K562 (cell line): ENCODE measurements at regions not wholly inside any gene's neighbourhood (a gene's known extent, or its start where the extent isn't known, plus 50 kb on each side); places are given as distances from the start of the nearest gene placed in this dataset.

ENCODE experiments used
- ATAC-seq: fragments of 200-7000 bp; cut with Tn5 transposase; 3 replicates; pipeline ENCODE4 v1.9.1; 2020; ENCODE audit warnings: moderate library complexity
- BruUV-seq: library from RNA; stranded (reverse); fragments of 400-500 nt; replicated peaks from 2 replicates; lab custom pipeline; 2021; lab: Mats Ljungman, UMichigan
- CTCF ChIA-PET: fragments of 300-600 bp; formaldehyde crosslinking; extraction: SDS; loops from one replicate; lab custom pipeline; 2021; ENCODE audit warnings: low intra/inter-chr PET ratio; lab: Yijun Ruan, JAX
- POLR2A ChIA-PET: fragments of 300-600, 350-650 bp; sonication (Branson Sonifier 250); formaldehyde crosslinking; extraction: SDS; loops from one replicate; lab custom pipeline; 2021; ENCODE audit warnings: antibody characterized with exemption, inconsistent platforms; lab: Yijun Ruan, JAX
- DNase-seq, 4 experiments: peaks; one replicate each; pipeline versions ENCODE4 v3.0.0 to v3.0.0-alpha.2; 2011 to 2018; ENCODE audit warnings: low spot score in 3 of 4, mixed read lengths in 3 of 4; ENCODE audit errors: extremely low read depth in 1 of 4
- FAIRE-seq: peaks from 2 replicates; lab custom pipeline; 2011; peaks lifted over from hg19 to GRCh38; lab: Jason Lieb, UNC
- H2AFZ ChIP-seq: 2 replicates; pipeline ENCODE4 v1.6.0; 2011; ENCODE audit warnings: low read depth, low read length, control low read depth, inconsistent platforms
- H3K27ac ChIP-seq: fragments of 200-600 bp; 3 replicates; pipeline ENCODE4 v1.8.0; 2011; ENCODE audit warnings: low read depth, mild to moderate bottlenecking, control low read depth, inconsistent platforms, low read length, moderate library complexity, mixed read lengths; ENCODE audit errors: extremely low read depth
- H3K27me3 ChIP-seq, 2 experiments: fragments of 300-600 bp in 1 of 2; 2 replicates in 1 of 2; 3 replicates in 1 of 2; pipeline versions ENCODE4 v1.6.0 to v1.8.0; 2011; ENCODE audit warnings: inconsistent platforms in 2 of 2, low read length in 2 of 2, mild to moderate bottlenecking in 1 of 2, mixed read lengths in 1 of 2, moderate library complexity in 1 of 2; ENCODE audit not compliant: control insufficient read depth in 2 of 2, insufficient read depth in 2 of 2
- H3K36me3 ChIP-seq: fragments of 300-600 bp; 3 replicates; pipeline ENCODE4 v1.8.0; 2011; ENCODE audit warnings: mild to moderate bottlenecking, low read length, inconsistent platforms; ENCODE audit not compliant: control insufficient read depth, insufficient read depth
- H3K4me1 ChIP-seq, 2 experiments: fragments of 200-600 bp in 1 of 2; replicated peaks in 1 of 2; 2 replicates in 1 of 2; 3 replicates in 1 of 2; pipeline versions ENCODE4 v1.5.1 to v1.8.0; 2011; ENCODE audit warnings: inconsistent platforms in 2 of 2, low read length in 2 of 2, mild to moderate bottlenecking in 1 of 2, mixed read lengths in 1 of 2, moderate library complexity in 1 of 2; ENCODE audit not compliant: control insufficient read depth in 2 of 2, insufficient read depth in 2 of 2
- H3K4me2 ChIP-seq: 2 replicates; pipeline ENCODE4 v1.6.1; 2011; ENCODE audit warnings: low read length, control low read depth, inconsistent platforms, mixed read lengths; ENCODE audit not compliant: insufficient read depth
- H3K4me3 ChIP-seq: fragments of 200-600 bp; sonication (generic), shearing (Covaris generic); 2 replicates; pipeline ENCODE4 v1.5.1; 2016; ENCODE audit warnings: control low read depth, inconsistent platforms
- H3K79me2 ChIP-seq: fragments of 200-600 bp; 3 replicates; pipeline ENCODE4 v1.8.0; 2011; ENCODE audit warnings: low read length, inconsistent platforms; ENCODE audit not compliant: control insufficient read depth, insufficient read depth
- H3K9ac ChIP-seq, 2 experiments: 2 replicates each; pipeline versions ENCODE4 v1.6.0 to v1.6.1; 2011; ENCODE audit warnings: low read depth in 2 of 2, low read length in 2 of 2, control low read depth in 1 of 2, inconsistent platforms in 1 of 2, mild to moderate bottlenecking in 1 of 2, mixed read lengths in 1 of 2; ENCODE audit not compliant: insufficient read depth in 1 of 2
- H3K9me1 ChIP-seq: one replicate; pipeline ENCODE4 v1.6.0; 2011; ENCODE audit warnings: inconsistent platforms, mild to moderate bottlenecking, low read length, moderate library complexity; ENCODE audit not compliant: control insufficient read depth, insufficient read depth
- H3K9me3 ChIP-seq: replicated peaks from 2 replicates; pipeline ENCODE4 v1.5.1; 2011; ENCODE audit warnings: low read depth, low read length, inconsistent platforms; ENCODE audit not compliant: control insufficient read depth, insufficient read depth
- H4K20me1 ChIP-seq: replicated peaks from 2 replicates; pipeline ENCODE4 v1.6.1; 2011; ENCODE audit warnings: low read length, inconsistent platforms, mixed read lengths; ENCODE audit not compliant: control insufficient read depth, insufficient read depth
- ADNP ChIP-seq: fragments of 200-800 bp; sonication (Bioruptor generic); IDR thresholded peaks from 2 replicates; pipeline ENCODE4 v1.6.1; 2016; ENCODE audit warnings: missing genetic modification characterization, missing compliant biosample characterization
- ARNT ChIP-seq, 2 experiments: fragments of 450-650 bp; IDR thresholded peaks; 2 replicates each; pipeline ENCODE4 v1.6.1; 2016; ENCODE audit warnings: mild to moderate bottlenecking in 1 of 2
- EWSR1 ChIP-seq: fragments of 450-650 bp; IDR thresholded peaks from 2 replicates; pipeline ENCODE4 v1.6.1; 2018; ENCODE audit warnings: borderline replicate concordance, mild to moderate bottlenecking, low read depth, moderate library complexity; ENCODE audit not compliant: partially characterized antibody
- HMG20B ChIP-seq: fragments of 250-450 bp; sonication (Bioruptor Pico); IDR thresholded peaks from 2 replicates; pipeline ENCODE4 v1.5.0; 2021; ENCODE audit warnings: mild to moderate bottlenecking
- MCM7 ChIP-seq, 2 experiments: fragments of 450-650 bp; IDR thresholded peaks; 2 replicates each; pipeline ENCODE4 v1.6.1; 2016 to 2018
- NR2F6 ChIP-seq: fragments of 450-650 bp; formaldehyde crosslinking; IDR thresholded peaks from 2 replicates; pipeline ENCODE4 v1.4.0; 2020; ENCODE audit warnings: mild to moderate bottlenecking
- POLR3A ChIP-seq: IDR thresholded peaks from 2 replicates; pipeline ENCODE4 v1.6.1; 2011; ENCODE audit warnings: borderline replicate concordance, mild to moderate bottlenecking, moderate library complexity; ENCODE audit not compliant: insufficient read length, insufficient read depth; ENCODE audit errors: extremely low read depth
- TRIM24 ChIP-seq, 2 experiments: fragments of 450-650 bp; IDR thresholded peaks; 2 replicates each; pipeline ENCODE4 v1.6.1; 2016
- ZNF668 ChIP-seq: fragments of 250-450 bp; sonication (Bioruptor Pico); IDR thresholded peaks from 2 replicates; pipeline ENCODE4 v1.8.0; 2022; ENCODE audit warnings: mild to moderate bottlenecking, inconsistent platforms
- WGBS: fragments of 100-300 bp; shearing (Covaris generic); methylation state at CpG from one replicate; pipeline ENCODE4 v1.1.6; 2016; ENCODE audit warnings: low coverage, mixed read lengths; ENCODE audit not compliant: insufficient coverage; ENCODE audit errors: missing lambda C conversion rate; 5-methylcytosine and 5-hydroxymethylcytosine counted together
- in situ Hi-C: fragments of 300-500 bp; cut with MboI; formaldehyde crosslinking; loops from 4 replicates; pipeline ENCODE4 v1.15.0; 2018; ENCODE audit warnings: inconsistent platforms, mixed read lengths
- intact Hi-C: fragments of 100-400 bp; cut with micrococcal nuclease; formaldehyde crosslinking; loops from 2 replicates; pipeline ENCODE4 v1.14.2; 2022
- TF ChIP-seq, protein P1 (sequence below): fragments of 450-650 bp; IDR thresholded peaks from 2 replicates; pipeline ENCODE4 v1.6.1; 2017; ENCODE audit warnings: mild to moderate bottlenecking, moderate library complexity
- TF ChIP-seq, protein P2 (sequence below): fragments of 200-600 bp; sonication (generic); IDR thresholded peaks from one replicate; pipeline ENCODE4 v1.6.1; 2012; ENCODE audit warnings: mild to moderate bottlenecking, low read depth, low read length, inconsistent platforms

DNA sequence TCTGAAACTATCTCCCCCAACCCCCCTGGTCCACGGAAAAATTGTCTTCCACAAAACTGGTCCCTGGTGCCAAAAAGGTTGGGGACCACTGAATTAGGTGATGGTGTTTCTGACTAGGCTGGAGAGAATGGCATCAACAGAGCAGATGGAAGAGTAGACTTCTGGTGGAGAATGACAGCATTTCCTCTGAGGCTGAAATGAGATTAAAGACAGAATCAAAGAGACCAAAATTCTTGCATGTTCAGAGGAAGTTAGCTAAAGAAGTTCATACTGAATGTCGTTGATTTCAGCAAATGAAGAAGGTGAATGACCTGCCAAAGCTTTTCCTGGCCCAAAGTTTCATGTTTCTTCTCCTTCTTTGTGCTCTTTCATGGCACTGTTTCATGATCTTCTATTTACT is 188.2 kb upstream of the RUNX1 start:
- Histone ChIP-seq H3K27ac (no peak overlapping the region), H3K9me3 (no peaks in the 10 kb centered on the region), H2AFZ (no peak overlapping the region), H3K9ac (no peak overlapping the region), H4K20me1 (no peaks in the 10 kb centered on the region; the same call in 1 of the 2 replicates), H3K36me3 (no peaks in the 10 kb centered on the region), H3K4me3 (no peak overlapping the region), H3K4me2 (no peak overlapping the region), H3K9me1 (no peaks in the 10 kb centered on the region), H3K79me2 (no peaks in the 10 kb centered on the region), H3K4me1 (peaks cover 4 to 7% of the 10 kb centered on the region in 2 experiments; a peak in 3 of 5 replicates), H3K27me3 (no peaks in the 10 kb centered on the region; a peak in 1 of 5 replicates)
- in situ Hi-C loops = no loop called here
- DNase-seq (no peak), FAIRE-seq (no peak), ATAC-seq (no peak)
- CTCF ChIA-PET = no interaction called here
- no TSS peak for BruUV-seq
- no peak for TF ChIP-seq ZNF668 (CRISPR knock-in tag)
- TF ChIP-seq NR2F6 (CRISPR knock-in tag) = no peak
- TF ChIP-seq ARNT (IDR thresholded peaks at IDR 0.05) = no peak
- no peak for TF ChIP-seq MCM7 (IDR thresholded peaks at IDR 0.05)
- TF ChIP-seq ADNP (tag) = no peak
- TF ChIP-seq, protein P1, sequence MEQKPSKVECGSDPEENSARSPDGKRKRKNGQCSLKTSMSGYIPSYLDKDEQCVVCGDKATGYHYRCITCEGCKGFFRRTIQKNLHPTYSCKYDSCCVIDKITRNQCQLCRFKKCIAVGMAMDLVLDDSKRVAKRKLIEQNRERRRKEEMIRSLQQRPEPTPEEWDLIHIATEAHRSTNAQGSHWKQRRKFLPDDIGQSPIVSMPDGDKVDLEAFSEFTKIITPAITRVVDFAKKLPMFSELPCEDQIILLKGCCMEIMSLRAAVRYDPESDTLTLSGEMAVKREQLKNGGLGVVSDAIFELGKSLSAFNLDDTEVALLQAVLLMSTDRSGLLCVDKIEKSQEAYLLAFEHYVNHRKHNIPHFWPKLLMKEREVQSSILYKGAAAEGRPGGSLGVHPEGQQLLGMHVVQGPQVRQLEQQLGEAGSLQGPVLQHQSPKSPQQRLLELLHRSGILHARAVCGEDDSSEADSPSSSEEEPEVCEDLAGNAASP = no peak
- no peak for TF ChIP-seq EWSR1
- no peak for TF ChIP-seq POLR3A
- TF ChIP-seq TRIM24 (IDR thresholded peaks at IDR 0.05) = no peak
- TF ChIP-seq, protein P2, sequence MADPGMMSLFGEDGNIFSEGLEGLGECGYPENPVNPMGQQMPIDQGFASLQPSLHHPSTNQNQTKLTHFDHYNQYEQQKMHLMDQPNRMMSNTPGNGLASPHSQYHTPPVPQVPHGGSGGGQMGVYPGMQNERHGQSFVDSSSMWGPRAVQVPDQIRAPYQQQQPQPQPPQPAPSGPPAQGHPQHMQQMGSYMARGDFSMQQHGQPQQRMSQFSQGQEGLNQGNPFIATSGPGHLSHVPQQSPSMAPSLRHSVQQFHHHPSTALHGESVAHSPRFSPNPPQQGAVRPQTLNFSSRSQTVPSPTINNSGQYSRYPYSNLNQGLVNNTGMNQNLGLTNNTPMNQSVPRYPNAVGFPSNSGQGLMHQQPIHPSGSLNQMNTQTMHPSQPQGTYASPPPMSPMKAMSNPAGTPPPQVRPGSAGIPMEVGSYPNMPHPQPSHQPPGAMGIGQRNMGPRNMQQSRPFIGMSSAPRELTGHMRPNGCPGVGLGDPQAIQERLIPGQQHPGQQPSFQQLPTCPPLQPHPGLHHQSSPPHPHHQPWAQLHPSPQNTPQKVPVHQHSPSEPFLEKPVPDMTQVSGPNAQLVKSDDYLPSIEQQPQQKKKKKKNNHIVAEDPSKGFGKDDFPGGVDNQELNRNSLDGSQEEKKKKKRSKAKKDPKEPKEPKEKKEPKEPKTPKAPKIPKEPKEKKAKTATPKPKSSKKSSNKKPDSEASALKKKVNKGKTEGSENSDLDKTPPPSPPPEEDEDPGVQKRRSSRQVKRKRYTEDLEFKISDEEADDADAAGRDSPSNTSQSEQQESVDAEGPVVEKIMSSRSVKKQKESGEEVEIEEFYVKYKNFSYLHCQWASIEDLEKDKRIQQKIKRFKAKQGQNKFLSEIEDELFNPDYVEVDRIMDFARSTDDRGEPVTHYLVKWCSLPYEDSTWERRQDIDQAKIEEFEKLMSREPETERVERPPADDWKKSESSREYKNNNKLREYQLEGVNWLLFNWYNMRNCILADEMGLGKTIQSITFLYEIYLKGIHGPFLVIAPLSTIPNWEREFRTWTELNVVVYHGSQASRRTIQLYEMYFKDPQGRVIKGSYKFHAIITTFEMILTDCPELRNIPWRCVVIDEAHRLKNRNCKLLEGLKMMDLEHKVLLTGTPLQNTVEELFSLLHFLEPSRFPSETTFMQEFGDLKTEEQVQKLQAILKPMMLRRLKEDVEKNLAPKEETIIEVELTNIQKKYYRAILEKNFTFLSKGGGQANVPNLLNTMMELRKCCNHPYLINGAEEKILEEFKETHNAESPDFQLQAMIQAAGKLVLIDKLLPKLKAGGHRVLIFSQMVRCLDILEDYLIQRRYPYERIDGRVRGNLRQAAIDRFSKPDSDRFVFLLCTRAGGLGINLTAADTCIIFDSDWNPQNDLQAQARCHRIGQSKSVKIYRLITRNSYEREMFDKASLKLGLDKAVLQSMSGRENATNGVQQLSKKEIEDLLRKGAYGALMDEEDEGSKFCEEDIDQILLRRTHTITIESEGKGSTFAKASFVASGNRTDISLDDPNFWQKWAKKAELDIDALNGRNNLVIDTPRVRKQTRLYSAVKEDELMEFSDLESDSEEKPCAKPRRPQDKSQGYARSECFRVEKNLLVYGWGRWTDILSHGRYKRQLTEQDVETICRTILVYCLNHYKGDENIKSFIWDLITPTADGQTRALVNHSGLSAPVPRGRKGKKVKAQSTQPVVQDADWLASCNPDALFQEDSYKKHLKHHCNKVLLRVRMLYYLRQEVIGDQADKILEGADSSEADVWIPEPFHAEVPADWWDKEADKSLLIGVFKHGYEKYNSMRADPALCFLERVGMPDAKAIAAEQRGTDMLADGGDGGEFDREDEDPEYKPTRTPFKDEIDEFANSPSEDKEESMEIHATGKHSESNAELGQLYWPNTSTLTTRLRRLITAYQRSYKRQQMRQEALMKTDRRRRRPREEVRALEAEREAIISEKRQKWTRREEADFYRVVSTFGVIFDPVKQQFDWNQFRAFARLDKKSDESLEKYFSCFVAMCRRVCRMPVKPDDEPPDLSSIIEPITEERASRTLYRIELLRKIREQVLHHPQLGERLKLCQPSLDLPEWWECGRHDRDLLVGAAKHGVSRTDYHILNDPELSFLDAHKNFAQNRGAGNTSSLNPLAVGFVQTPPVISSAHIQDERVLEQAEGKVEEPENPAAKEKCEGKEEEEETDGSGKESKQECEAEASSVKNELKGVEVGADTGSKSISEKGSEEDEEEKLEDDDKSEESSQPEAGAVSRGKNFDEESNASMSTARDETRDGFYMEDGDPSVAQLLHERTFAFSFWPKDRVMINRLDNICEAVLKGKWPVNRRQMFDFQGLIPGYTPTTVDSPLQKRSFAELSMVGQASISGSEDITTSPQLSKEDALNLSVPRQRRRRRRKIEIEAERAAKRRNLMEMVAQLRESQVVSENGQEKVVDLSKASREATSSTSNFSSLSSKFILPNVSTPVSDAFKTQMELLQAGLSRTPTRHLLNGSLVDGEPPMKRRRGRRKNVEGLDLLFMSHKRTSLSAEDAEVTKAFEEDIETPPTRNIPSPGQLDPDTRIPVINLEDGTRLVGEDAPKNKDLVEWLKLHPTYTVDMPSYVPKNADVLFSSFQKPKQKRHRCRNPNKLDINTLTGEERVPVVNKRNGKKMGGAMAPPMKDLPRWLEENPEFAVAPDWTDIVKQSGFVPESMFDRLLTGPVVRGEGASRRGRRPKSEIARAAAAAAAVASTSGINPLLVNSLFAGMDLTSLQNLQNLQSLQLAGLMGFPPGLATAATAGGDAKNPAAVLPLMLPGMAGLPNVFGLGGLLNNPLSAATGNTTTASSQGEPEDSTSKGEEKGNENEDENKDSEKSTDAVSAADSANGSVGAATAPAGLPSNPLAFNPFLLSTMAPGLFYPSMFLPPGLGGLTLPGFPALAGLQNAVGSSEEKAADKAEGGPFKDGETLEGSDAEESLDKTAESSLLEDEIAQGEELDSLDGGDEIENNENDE = no peak
- no peak for TF ChIP-seq HMG20B (CRISPR knock-in tag)
- 4% methylated on average over 2 of the region's 2 CpGs for WGBS
- intact Hi-C loops = no loop called here
- POLR2A ChIA-PET = interaction anchor here (0.8 kb wide), 1 partner anchor 11 kb away, joined by 3 read pairs; no protein-coding TSS in a partner anchor
